Esophagus muscularis mucosa (tissue), 4 donors: ENCODE measurements at regions not wholly inside any gene's neighbourhood (a gene's known extent, or its start where the extent isn't known, plus 50 kb on each side); places are given as distances from the start of the nearest gene placed in this dataset.

Source experiments
- DNase-seq: peaks from one replicate; pipeline ENCODE4 v3.0.0-alpha.2; 2017; ENCODE audit errors: extremely low spot score
- H3K27ac ChIP-seq, 4 donors: fragments of 200-600 bp; sonication (generic); replicated peaks in 1 of 4; 1 replicate in 3 of 4; 2 replicates in 1 of 4; pipeline ENCODE4 v1.5.1; 2016 to 2019; ENCODE audit warnings: mild to moderate bottlenecking in 1 of 4
- H3K27me3 ChIP-seq, 4 donors: fragments of 200-600 bp; sonication (generic); one replicate each; pipeline versions ENCODE4 v1.5.1 to v1.6.0; 2016 to 2019
- H3K36me3 ChIP-seq, 4 donors: fragments of 200-600 bp; sonication (generic); one replicate each; pipeline ENCODE4 v1.5.1; 2016 to 2019
- H3K4me1 ChIP-seq, 4 donors: fragments of 200-600 bp; sonication (generic); one replicate each; pipeline ENCODE4 v1.5.1; 2016 to 2019
- H3K4me3 ChIP-seq, 4 donors: fragments of 200-600 bp; sonication (generic); 1 replicate in 2 of 4; 2 replicates in 2 of 4; pipeline ENCODE4 v1.5.1; 2016 to 2019; ENCODE audit warnings: mild to moderate bottlenecking in 4 of 4, moderate library complexity in 1 of 4
- H3K9me3 ChIP-seq, 4 donors: fragments of 200-600 bp; sonication (generic); 1 replicate in 3 of 4; 2 replicates in 1 of 4; pipeline ENCODE4 v1.5.1; 2016 to 2019
- CTCF ChIP-seq, 3 experiments: fragments of 200-600 bp in 2 of 3; fragments of 450-650 bp in 1 of 3; sonication (generic) in 2 of 3; IDR thresholded peaks; one replicate each; pipeline ENCODE4 v1.5.1; 2017 to 2019; ENCODE audit warnings: antibody characterized with exemption in 3 of 3, mild to moderate bottlenecking in 2 of 3, moderate library complexity in 1 of 3
- EP300 ChIP-seq: sonication (generic); formaldehyde crosslinking; IDR thresholded peaks from one replicate; pipeline ENCODE4 v1.6.1; 2017; ENCODE audit warnings: antibody characterized with exemption
- POLR2A ChIP-seq: fragments of 450-650 bp; IDR thresholded peaks from one replicate; pipeline ENCODE4 v1.6.1; 2017; ENCODE audit warnings: antibody characterized with exemption, moderate library complexity, mild to moderate bottlenecking, low read depth
- POLR2AphosphoS5 ChIP-seq, 2 donors: sonication (generic); formaldehyde crosslinking; IDR thresholded peaks; one replicate each; pipeline ENCODE4 v1.6.1; 2017; ENCODE audit warnings: antibody characterized with exemption in 2 of 2
- WGBS: methylation state at CpG from one replicate; pipeline ENCODE4 v1.1.5; 2018; 5-methylcytosine and 5-hydroxymethylcytosine counted together
- intact Hi-C: fragments of 100-400 bp; cut with DNase I; formaldehyde crosslinking; loops from one replicate; pipeline ENCODE4 v1.15.1; 2023

- DNase-seq = no peak
- H3K9me3 ChIP-seq = no peaks in the 10 kb centered on the region
- intact Hi-C loops = no loop called here
- H3K27ac ChIP-seq = no peak overlapping the region
- no peak overlapping the region for H3K4me3 ChIP-seq
- H3K4me1 ChIP-seq = peaks cover 0 to 14% (median 8%) of the 10 kb centered on the region in 4 donors
- no peaks in the 10 kb centered on the region for H3K36me3 ChIP-seq
- no peaks in the 10 kb centered on the region for H3K27me3 ChIP-seq
- no peak for TF ChIP-seq CTCF (IDR thresholded peaks at IDR 0.05)
- 86% methylated on average over 1 of the region's 1 CpG for WGBS
Observed at GRCh38 chr2:41101281-41101680, 649.4 kb upstream of the SLC8A1 start.

- intact Hi-C loops = no loop called here
- Histone ChIP-seq H3K4me1 (peaks cover 0 to 9% (median 3%) of the 10 kb centered on the region in 4 donors), H3K9me3 (no peaks in the 10 kb centered on the region), H3K27me3 (no peaks in the 10 kb centered on the region), H3K36me3 (no peaks in the 10 kb centered on the region), H3K4me3 (no peak overlapping the region), H3K27ac (no peak overlapping the region)
- no peak for TF ChIP-seq EP300
- TF ChIP-seq CTCF (IDR thresholded peaks at IDR 0.05) = no peak
- TF ChIP-seq POLR2AphosphoS5 (IDR thresholded peaks at IDR 0.05) = no peak
- TF ChIP-seq POLR2A = no peak
- 94% methylated on average over 4 of the region's 4 CpGs for WGBS
- no peak for DNase-seq
Observed at GRCh38 chr2:41109744-41110143, 657.9 kb upstream of the SLC8A1 start.

- DNase-seq = no peak
- Histone ChIP-seq H3K36me3 (no peaks in the 10 kb centered on the region), H3K4me3 (no peak overlapping the region), H3K4me1 (peaks cover 0 to 8% (median 3%) of the 10 kb centered on the region in 4 donors), H3K27ac (no peak overlapping the region), H3K27me3 (no peaks in the 10 kb centered on the region), H3K9me3 (no peaks in the 10 kb centered on the region)
- intact Hi-C loops = no loop called here
- TF ChIP-seq CTCF (IDR thresholded peaks at IDR 0.05) = no peak
- no peak for TF ChIP-seq POLR2AphosphoS5 (IDR thresholded peaks at IDR 0.05)
- no peak for TF ChIP-seq EP300
- WGBS = 61% methylated on average over 5 of the region's 5 CpGs
Observed at GRCh38 chr2:41111836-41112627, 660.1 kb upstream of the SLC8A1 start.

GRCh38 chr2:41116106-41116797, 664.4 kb upstream of the SLC8A1 start:
- H3K9me3 ChIP-seq = no peaks in the 10 kb centered on the region
- no peak for DNase-seq
- H3K27ac ChIP-seq = no peak overlapping the region
- H3K4me3 ChIP-seq = no peak overlapping the region
- peaks cover 0 to 15% (median 6%) of the 10 kb centered on the region in 4 donors for H3K4me1 ChIP-seq
- no peaks in the 10 kb centered on the region for H3K27me3 ChIP-seq
- WGBS = 92% methylated on average over 8 of the region's 8 CpGs
- TF ChIP-seq CTCF (IDR thresholded peaks at IDR 0.05) (no peak), EP300 (no peak), POLR2A (no peak), POLR2AphosphoS5 (IDR thresholded peaks at IDR 0.05) (no peak)
- intact Hi-C loops = no loop called here
- no peaks in the 10 kb centered on the region for H3K36me3 ChIP-seq
